B cell (primary cell): ENCODE measurements at regions not wholly inside any gene's neighbourhood (a gene's known extent, or its start where the extent isn't known, plus 50 kb on each side); places are given as distances from the start of the nearest gene placed in this dataset.

Experiments used
- ATAC-seq: fragments of 200-7000 bp; cut with Tn5 transposase; one replicate; pipeline ENCODE4 v1.10.0; 2021; ENCODE audit warnings: low read depth, mild to moderate bottlenecking, moderate number of reproducible peaks, moderate library complexity
- CTCF ChIA-PET: fragments of 350-600 bp; sonication (Branson Sonifier 250); formaldehyde crosslinking; loops from one replicate; lab custom pipeline; 2021; ENCODE audit warnings: antibody characterized with exemption, inconsistent platforms; lab: Charles Lee
- POLR2A ChIA-PET: fragments of 350-600 bp; sonication (Branson Sonifier 250); formaldehyde crosslinking; loops from one replicate; lab custom pipeline; 2021; ENCODE audit warnings: antibody characterized with exemption; lab: Charles Lee
- DNase-seq: peaks from one replicate; pipeline ENCODE4 v3.0.0; 2013
- H2AFZ ChIP-seq: 2 replicates; pipeline ENCODE4 v1.6.1; 2012; ENCODE audit warnings: mild to moderate bottlenecking, low read depth, low read length; ENCODE audit not compliant: insufficient read depth, poor library complexity, severe bottlenecking
- H3K27ac ChIP-seq, 2 donors: 1 replicate in 1 of 2; 2 replicates in 1 of 2; pipeline ENCODE4 v1.5.1; 2012 to 2013; ENCODE audit warnings: low read length in 2 of 2, mild to moderate bottlenecking in 2 of 2, moderate library complexity in 1 of 2
- H3K27me3 ChIP-seq, 4 experiments: fragments of 200-600 bp in 1 of 4; sonication (generic) in 1 of 4; replicated peaks in 1 of 4; 1 replicate in 2 of 4; 2 replicates in 2 of 4; pipeline versions ENCODE4 v1.6.1 to v1.7.0; 2013 to 2016; ENCODE audit warnings: low read length in 3 of 4, mild to moderate bottlenecking in 2 of 4, mixed read lengths in 1 of 4, moderate library complexity in 1 of 4; ENCODE audit not compliant: insufficient read depth in 4 of 4, control insufficient read depth in 3 of 4; ENCODE audit errors: control extremely low read depth in 1 of 4
- H3K36me3 ChIP-seq, 2 experiments: replicated peaks in 1 of 2; 1 replicate in 1 of 2; 2 replicates in 1 of 2; pipeline versions ENCODE4 v1.6.1 to v1.7.1; 2013; ENCODE audit warnings: low read length in 1 of 2; ENCODE audit not compliant: insufficient read depth in 2 of 2, control insufficient read depth in 1 of 2; ENCODE audit errors: control extremely low read depth in 1 of 2, extremely low read depth in 1 of 2
- H3K4me1 ChIP-seq, 2 donors: fragments of 200-600 bp in 1 of 2; sonication (generic) in 1 of 2; 1 replicate in 1 of 2; 2 replicates in 1 of 2; pipeline versions ENCODE4 v1.5.1 to v1.6.1; 2013 to 2017; ENCODE audit warnings: low read length in 2 of 2; ENCODE audit not compliant: control insufficient read depth in 2 of 2, insufficient read depth in 2 of 2
- H3K4me2 ChIP-seq: replicated peaks from 2 replicates; pipeline ENCODE3; 2012; ENCODE audit warnings: mild to moderate bottlenecking, low read depth, low read length; ENCODE audit not compliant: poor library complexity, severe bottlenecking
- H3K4me3 ChIP-seq, 5 experiments: fragments of 200-600 bp in 1 of 5; sonication (generic) in 1 of 5; 1 replicate in 3 of 5; 2 replicates in 2 of 5; pipeline versions ENCODE4 v1.5.1 to v1.7.0; 2011 to 2016; ENCODE audit warnings: low read length in 4 of 5, mild to moderate bottlenecking in 4 of 5, low read depth in 2 of 5, control low read depth in 1 of 5, moderate library complexity in 1 of 5; ENCODE audit not compliant: insufficient read depth in 1 of 5; ENCODE audit errors: control extremely low read depth in 1 of 5, extremely low read depth in 1 of 5
- H3K79me2 ChIP-seq: fragments of 200-600 bp; sonication (generic); one replicate; pipeline ENCODE4 v1.6.0; 2016; ENCODE audit warnings: low read length; ENCODE audit not compliant: control insufficient read depth, insufficient read depth
- H3K9ac ChIP-seq: fragments of 200-600 bp; sonication (generic); 2 replicates; pipeline ENCODE4 v1.6.1; 2017; ENCODE audit warnings: mild to moderate bottlenecking, low read length, moderate library complexity
- H3K9me3 ChIP-seq, 3 donors: one replicate each; pipeline versions ENCODE4 v1.6.1 to v1.7.1; 2013; ENCODE audit warnings: low read length in 2 of 3; ENCODE audit not compliant: control insufficient read depth in 2 of 3, insufficient read depth in 1 of 3; ENCODE audit errors: control extremely low read depth in 1 of 3
- H4K20me1 ChIP-seq: 2 replicates; pipeline ENCODE4 v1.6.0; 2012; ENCODE audit warnings: mild to moderate bottlenecking, low read length; ENCODE audit not compliant: insufficient read depth, control insufficient read depth, poor library complexity, severe bottlenecking
- H3K27ac Mint-ChIP-seq: one replicate; pipeline ENCODE4 v1.8.0; 2021; ENCODE audit warnings: mixed read lengths
- H3K27me3 Mint-ChIP-seq: one replicate; pipeline ENCODE4 v1.8.0; 2021; ENCODE audit warnings: mixed read lengths
- H3K4me1 Mint-ChIP-seq: one replicate; pipeline ENCODE4 v1.8.0; 2021; ENCODE audit warnings: mixed read lengths
- H3K4me3 Mint-ChIP-seq: one replicate; pipeline ENCODE4 v1.8.0; 2021; ENCODE audit warnings: mixed read lengths
- H3K9me3 Mint-ChIP-seq: one replicate; pipeline ENCODE4 v1.8.0; 2022; ENCODE audit warnings: mixed read lengths; ENCODE audit not compliant: insufficient read depth
- EZH2 ChIP-seq: IDR thresholded peaks from 2 replicates; pipeline ENCODE4 v1.6.1; 2012; ENCODE audit warnings: borderline replicate concordance, low read depth, mild to moderate bottlenecking, moderate library complexity, low read length; ENCODE audit not compliant: insufficient read depth, poor library complexity, severe bottlenecking
- WGBS: methylation state at CpG from one replicate; pipeline ENCODE4 v1.1.5; 2013; ENCODE audit warnings: missing lambda C conversion rate; ENCODE audit not compliant: insufficient coverage; 5-methylcytosine and 5-hydroxymethylcytosine counted together
- intact Hi-C: fragments of 100-400 bp; cut with micrococcal nuclease; formaldehyde crosslinking; loops from one replicate; pipeline ENCODE4 v1.10.0; 2022
- TF ChIP-seq, protein P1 (sequence below): fragments of 200-600 bp; IDR thresholded peaks from one replicate; pipeline ENCODE4 v1.8.0; 2022; ENCODE audit warnings: antibody characterized with exemption, mild to moderate bottlenecking

- peaks cover 13% of the 10 kb centered on the region for H3K27me3 Mint-ChIP-seq
- Histone ChIP-seq H3K27me3 (peaks cover 0 to 3% (median 0%) of the 10 kb centered on the region in 4 experiments), H3K4me2 (no peak overlapping the region), H3K79me2 (no peaks in the 10 kb centered on the region), H3K9ac (no peak overlapping the region), H4K20me1 (no peaks in the 10 kb centered on the region), H3K4me1 (no peaks in the 10 kb centered on the region), H3K27ac (no peak overlapping the region), H3K36me3 (no peaks in the 10 kb centered on the region), H3K4me3 (no peak overlapping the region), H2AFZ (no peak overlapping the region), H3K9me3 (peaks cover 0 to 8% (median 0%) of the 10 kb centered on the region in 3 donors)
- ATAC-seq (no peak), DNase-seq (no peak)
- H3K27ac Mint-ChIP-seq, result no peak overlapping the region
- ChIA-PET CTCF (no interaction called here), POLR2A (no interaction called here)
- H3K9me3 Mint-ChIP-seq, result no peaks in the 10 kb centered on the region
- H3K4me1 Mint-ChIP-seq, result no peaks in the 10 kb centered on the region
- intact Hi-C loops, result no loop called here
- TF ChIP-seq, protein P1, sequence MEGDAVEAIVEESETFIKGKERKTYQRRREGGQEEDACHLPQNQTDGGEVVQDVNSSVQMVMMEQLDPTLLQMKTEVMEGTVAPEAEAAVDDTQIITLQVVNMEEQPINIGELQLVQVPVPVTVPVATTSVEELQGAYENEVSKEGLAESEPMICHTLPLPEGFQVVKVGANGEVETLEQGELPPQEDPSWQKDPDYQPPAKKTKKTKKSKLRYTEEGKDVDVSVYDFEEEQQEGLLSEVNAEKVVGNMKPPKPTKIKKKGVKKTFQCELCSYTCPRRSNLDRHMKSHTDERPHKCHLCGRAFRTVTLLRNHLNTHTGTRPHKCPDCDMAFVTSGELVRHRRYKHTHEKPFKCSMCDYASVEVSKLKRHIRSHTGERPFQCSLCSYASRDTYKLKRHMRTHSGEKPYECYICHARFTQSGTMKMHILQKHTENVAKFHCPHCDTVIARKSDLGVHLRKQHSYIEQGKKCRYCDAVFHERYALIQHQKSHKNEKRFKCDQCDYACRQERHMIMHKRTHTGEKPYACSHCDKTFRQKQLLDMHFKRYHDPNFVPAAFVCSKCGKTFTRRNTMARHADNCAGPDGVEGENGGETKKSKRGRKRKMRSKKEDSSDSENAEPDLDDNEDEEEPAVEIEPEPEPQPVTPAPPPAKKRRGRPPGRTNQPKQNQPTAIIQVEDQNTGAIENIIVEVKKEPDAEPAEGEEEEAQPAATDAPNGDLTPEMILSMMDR, result no peak
- no peak for TF ChIP-seq EZH2
- WGBS, result 78% methylated on average over 11 of the region's 12 CpGs
- H3K4me3 Mint-ChIP-seq, result no peak overlapping the region
Measured at GRCh38 chr14:94953541-94954260, 183.8 kb upstream of the GSC start.

- no peak overlapping the region for H3K4me2 ChIP-seq
- no peaks in the 10 kb centered on the region for H3K79me2 ChIP-seq
- Mint-ChIP-seq H3K27ac (no peak overlapping the region), H3K4me3 (no peak overlapping the region), H3K9me3 (no peaks in the 10 kb centered on the region), H3K27me3 (peaks cover 12% of the 10 kb centered on the region), H3K4me1 (no peaks in the 10 kb centered on the region)
- POLR2A ChIA-PET, result no interaction called here
- no peak overlapping the region for H3K4me3 ChIP-seq
- CTCF ChIA-PET, result no interaction called here
- H3K4me1 ChIP-seq, result no peaks in the 10 kb centered on the region
- H3K27ac ChIP-seq, result no peak overlapping the region
- TF ChIP-seq EZH2, result no peak
- TF ChIP-seq, protein P1, result no peak
- no peak for ATAC-seq
- H2AFZ ChIP-seq, result no peak overlapping the region
- intact Hi-C loops, result no loop called here
- H3K36me3 ChIP-seq, result no peaks in the 10 kb centered on the region
- H3K9ac ChIP-seq, result no peak overlapping the region
- WGBS, result 80% methylated on average over 6 of the region's 7 CpGs
- no peaks in the 10 kb centered on the region for H4K20me1 ChIP-seq
- no peak for DNase-seq
- peaks cover 0 to 1% (median 0%) of the 10 kb centered on the region in 4 experiments for H3K27me3 ChIP-seq
- peaks cover 0 to 8% (median 0%) of the 10 kb centered on the region in 3 donors for H3K9me3 ChIP-seq
Measured at GRCh38 chr14:94952097-94952496, 182.2 kb upstream of the GSC start.
